ENCODE measurements at regions not wholly inside any gene's neighbourhood (a gene's known extent, or its start where the extent isn't known, plus 50 kb on each side); places are given as distances from the start of the nearest gene placed in this dataset.

GRCh38 chr16:35797811-35798210 is 2338.4 kb downstream of the TP53TG3F start:
- TF ChIP-seq ZNF274 (IDR thresholded peaks at IDR 0.05; ENCODE audit: low read depth, low read length) (no peak), YY1 (IDR thresholded peaks at IDR 0.05; ENCODE audit: insufficient read depth, insufficient read length) (no peak)

Measured in NT2/D1 (cell line).